GM13977 (cell line): ENCODE measurements at regions not wholly inside any gene's neighbourhood (a gene's known extent, or its start where the extent isn't known, plus 50 kb on each side); places are given as distances from the start of the nearest gene placed in this dataset.

ENCODE experiments used
- DNase-seq: peaks from one replicate; pipeline ENCODE4 v3.0.0; 2012; ENCODE audit warnings: low spot score
- CTCF ChIP-seq: IDR thresholded peaks from 2 replicates; pipeline ENCODE4 v1.5.1; 2012; ENCODE audit warnings: mild to moderate bottlenecking, control low read depth; ENCODE audit not compliant: insufficient read depth; ENCODE audit errors: extremely low read depth, missing control alignments
- in situ Hi-C: fragments of 300-500 bp; cut with MboI; formaldehyde crosslinking; loops from one replicate; pipeline ENCODE4 v1.12.0; 2022; ENCODE audit warnings: low sequenced_read_pairs, low pct_unique_long_range_greater_than_20kb, mixed read lengths, inconsistent platforms; ENCODE audit not compliant: unreplicated experiment

- in situ Hi-C loops, result no loop called here
- no peak for TF ChIP-seq CTCF
- no peak for DNase-seq
These were observed 820.1 kb upstream of the IGFBP3 start for GRCh38 chr7:46741181-46741580.

GRCh38 chr7:46739518-46740234 lies 818.6 kb upstream of the IGFBP3 start:
- no peak for DNase-seq
- in situ Hi-C loops, result no loop called here
- TF ChIP-seq CTCF, result no peak

- TF ChIP-seq CTCF, result no peak
- no peak for DNase-seq
- in situ Hi-C loops, result no loop called here
These were observed 817.7 kb upstream of the IGFBP3 start for GRCh38 chr7:46738796-46739195.

- in situ Hi-C loops, result no loop called here
- TF ChIP-seq CTCF, result no peak
- no peak for DNase-seq
These were observed 817.1 kb upstream of the IGFBP3 start for GRCh38 chr7:46738165-46738564.

- TF ChIP-seq CTCF, result no peak
- in situ Hi-C loops, result no loop called here
- DNase-seq, result no peak
These were observed 804.8 kb upstream of the IGFBP3 start for GRCh38 chr7:46725838-46726237.

GRCh38 chr7:46725136-46725535 lies 804.1 kb upstream of the IGFBP3 start:
- in situ Hi-C loops, result no loop called here
- no peak for DNase-seq
- no peak for TF ChIP-seq CTCF

- in situ Hi-C loops, result no loop called here
- DNase-seq, result no peak
- no peak for TF ChIP-seq CTCF
These were observed 802.7 kb upstream of the IGFBP3 start for GRCh38 chr7:46723742-46724141.
